ENCODE measurements at regions not wholly inside any gene's neighbourhood (a gene's known extent, or its start where the extent isn't known, plus 50 kb on each side); places are given as distances from the start of the nearest gene placed in this dataset.
"Not testable (repeated sequence)": the region's sequence is repeated elsewhere in the genome, so short reads cannot be mapped to it uniquely, and the experiment has no call there.

DNA sequence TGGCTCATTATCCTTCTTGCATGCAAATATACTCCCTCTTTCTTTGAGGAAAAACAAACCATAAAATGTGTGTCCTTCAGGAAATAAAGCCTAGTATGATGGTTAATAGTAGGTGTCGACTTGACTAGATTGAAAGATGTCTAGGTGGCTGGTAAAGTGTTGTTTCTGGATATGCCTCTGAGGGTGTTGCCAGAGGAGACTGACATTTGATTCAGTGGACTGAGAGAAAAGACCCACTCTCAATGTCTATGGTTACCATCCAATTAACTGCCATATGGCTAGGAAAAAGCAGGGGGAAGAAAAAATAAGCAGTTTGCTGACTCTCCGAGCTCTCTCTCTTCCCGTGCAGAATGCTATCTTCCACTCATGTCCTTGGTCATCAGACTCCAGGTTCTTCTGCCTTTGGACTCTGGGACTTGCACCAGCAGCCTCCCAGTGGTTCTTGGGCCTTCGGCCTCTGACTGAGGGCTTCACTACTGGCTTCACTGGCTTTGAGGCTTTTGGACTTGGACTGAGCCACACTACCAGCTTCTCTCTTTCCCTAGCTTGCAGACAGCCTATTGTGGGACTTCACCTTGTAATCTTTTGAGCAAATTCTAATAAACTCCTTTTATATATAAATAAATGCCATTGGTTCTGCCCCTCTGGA, 532.1 kb upstream of the HTR2C start:
- H3K36me3 ChIP-seq: no peaks in the 10 kb centered on the region
- H3K4me3 ChIP-seq: no peak overlapping the region
- H3K27ac ChIP-seq: no peak overlapping the region
- no peaks in the 10 kb centered on the region for H3K4me1 ChIP-seq
- H3K9me3 ChIP-seq: no peaks in the 10 kb centered on the region
- no peak for TF ChIP-seq Cebpa-rat (IDR thresholded peaks at IDR 0.05)
- H3K4me2 ChIP-seq: no peak overlapping the region
- H3K27me3 ChIP-seq: peaks cover 55% of the 10 kb centered on the region
- H4K20me1 ChIP-seq: no peaks in the 10 kb centered on the region
- no peak overlapping the region for H3K9ac ChIP-seq

GRCh38 chrX:114050075-114050796, 533.6 kb upstream of the HTR2C start:
- no peaks in the 10 kb centered on the region for H3K4me1 ChIP-seq
- no peak overlapping the region for H3K9ac ChIP-seq
- H4K20me1 ChIP-seq: no peaks in the 10 kb centered on the region
- no peaks in the 10 kb centered on the region for H3K36me3 ChIP-seq
- no peak overlapping the region for H3K4me3 ChIP-seq
- no peak overlapping the region for H3K4me2 ChIP-seq
- H3K27me3 ChIP-seq: peaks cover 53% of the 10 kb centered on the region
- no peaks in the 10 kb centered on the region for H3K9me3 ChIP-seq
- no peak for TF ChIP-seq Cebpa-rat (IDR thresholded peaks at IDR 0.05)
- H3K27ac ChIP-seq: no peak overlapping the region

GRCh38 chrX:114049063-114049462, 534.8 kb upstream of the HTR2C start:
- no peaks in the 10 kb centered on the region for H4K20me1 ChIP-seq
- no peak for TF ChIP-seq Cebpa-rat (IDR thresholded peaks at IDR 0.05)
- H3K9ac ChIP-seq: no peak overlapping the region
- no peaks in the 10 kb centered on the region for H3K36me3 ChIP-seq
- no peak overlapping the region for H3K27ac ChIP-seq
- H3K27me3 ChIP-seq: peaks cover 46% of the 10 kb centered on the region
- H3K4me2 ChIP-seq: no peak overlapping the region
- no peaks in the 10 kb centered on the region for H3K4me1 ChIP-seq
- no peak overlapping the region for H3K4me3 ChIP-seq
- H3K9me3 ChIP-seq: no peaks in the 10 kb centered on the region

GRCh38 chrX:114047558-114047957, 536.3 kb upstream of the HTR2C start:
- Histone ChIP-seq H3K27ac (no peak overlapping the region), H3K9me3 (no peaks in the 10 kb centered on the region), H3K4me1 (no peaks in the 10 kb centered on the region), H3K4me2 (no peak overlapping the region), H3K9ac (no peak overlapping the region), H3K4me3 (no peak overlapping the region), H4K20me1 (no peaks in the 10 kb centered on the region), H3K36me3 (no peaks in the 10 kb centered on the region), H3K27me3 (peaks cover 37% of the 10 kb centered on the region)
- TF ChIP-seq Cebpa-rat (IDR thresholded peaks at IDR 0.05): no peak

DNA sequence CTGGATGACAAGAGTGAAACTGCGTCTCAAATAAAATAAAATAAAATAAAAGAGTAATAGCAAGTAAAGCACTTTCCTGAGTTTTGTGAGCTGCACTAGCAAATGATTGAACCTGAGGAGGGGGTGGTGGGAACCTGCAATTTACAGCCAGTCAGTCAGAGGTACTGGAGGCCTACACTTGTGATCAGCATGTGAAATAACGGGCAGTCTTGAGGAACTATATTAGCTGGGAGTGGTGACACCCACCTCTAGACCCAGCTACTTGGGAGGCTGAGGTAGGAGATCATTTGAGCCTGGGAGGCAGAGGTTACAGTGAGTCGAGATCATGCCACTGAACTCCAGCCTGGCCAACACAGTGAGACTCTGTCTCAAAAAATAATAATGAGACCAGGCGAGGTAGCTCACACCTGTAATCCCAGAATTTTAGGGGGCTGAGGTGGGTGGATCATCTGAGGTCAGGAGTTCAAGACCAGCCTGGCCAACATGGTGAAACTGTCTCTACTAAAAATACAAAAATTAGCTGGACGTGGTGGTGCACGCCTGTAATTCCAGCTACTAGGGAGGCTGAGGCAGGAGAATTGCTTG, 537.1 kb upstream of the HTR2C start:
- Histone ChIP-seq H3K9ac (no peak overlapping the region), H3K4me2 (no peak overlapping the region), H3K27ac (no peak overlapping the region), H3K9me3 (no peaks in the 10 kb centered on the region), H3K36me3 (no peaks in the 10 kb centered on the region), H4K20me1 (no peaks in the 10 kb centered on the region), H3K4me1 (no peaks in the 10 kb centered on the region), H3K4me3 (no peak overlapping the region), H3K27me3 (peaks cover 31% of the 10 kb centered on the region)
- TF ChIP-seq Cebpa-rat (IDR thresholded peaks at IDR 0.05): no peak

DNA sequence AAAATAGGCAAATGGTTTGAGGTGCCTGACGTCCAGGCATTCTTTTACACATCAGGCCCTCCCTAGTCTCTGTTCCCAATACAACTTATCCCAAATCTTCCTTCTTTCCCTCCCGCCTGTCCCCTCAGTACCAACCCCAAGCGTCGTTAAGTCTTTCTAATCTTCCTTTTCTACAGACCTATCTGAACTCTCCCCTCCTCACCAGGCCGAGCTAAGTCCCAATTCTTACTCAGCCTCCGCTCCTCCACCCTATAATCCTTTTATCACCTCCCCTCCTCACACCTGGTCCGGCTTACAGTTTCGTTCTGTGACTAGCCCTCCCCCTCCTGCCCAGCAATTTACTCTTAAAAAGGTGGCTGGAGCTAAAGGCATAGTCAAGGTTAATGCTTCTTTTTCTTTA, 542.4 kb upstream of the HTR2C start:
- H3K9ac ChIP-seq, H3K4me1 ChIP-seq, H3K36me3 ChIP-seq, H4K20me1 ChIP-seq, H3K27ac ChIP-seq, H3K9me3 ChIP-seq, H3K4me2 ChIP-seq, H3K4me3 ChIP-seq: not testable (repeated sequence)
- peaks cover 42% of the 10 kb centered on the region for H3K27me3 ChIP-seq

DNA sequence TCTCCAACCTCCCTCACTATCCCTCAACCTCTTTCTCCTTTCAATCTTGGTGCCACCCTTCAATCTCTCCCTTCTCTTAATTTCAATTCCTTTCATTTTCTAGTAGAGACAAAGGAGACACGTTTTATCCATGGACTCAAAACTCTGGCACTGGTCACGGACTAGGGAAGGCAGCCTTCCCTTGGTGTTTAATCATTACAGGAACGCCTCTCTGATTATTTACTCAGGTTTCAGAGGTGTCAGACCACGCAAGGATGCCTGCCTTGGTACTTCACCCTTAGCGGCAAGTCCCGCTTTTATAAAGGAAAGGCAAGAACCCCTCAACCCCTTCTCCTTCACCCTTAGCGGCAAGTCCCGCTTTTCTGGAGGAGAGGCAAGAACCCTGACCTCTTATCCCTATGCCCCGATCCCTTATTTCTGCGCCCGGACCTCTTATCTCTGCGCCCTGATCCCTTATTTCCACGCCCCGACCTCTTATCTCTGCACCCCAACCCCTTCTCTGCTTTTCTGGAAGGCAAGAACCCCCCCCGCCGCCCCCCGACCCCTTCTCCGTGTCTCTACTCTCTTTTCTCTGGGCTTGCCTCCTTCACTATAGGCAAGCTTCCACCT, 543.1 kb upstream of the HTR2C start:
- not testable (repeated sequence) for H4K20me1 ChIP-seq, H3K27ac ChIP-seq, H3K9ac ChIP-seq, H3K4me1 ChIP-seq, H3K4me2 ChIP-seq, H3K36me3 ChIP-seq, H3K4me3 ChIP-seq, H3K9me3 ChIP-seq
- peaks cover 47% of the 10 kb centered on the region for H3K27me3 ChIP-seq

GRCh38 chrX:114040111-114040510, 543.8 kb upstream of the HTR2C start:
- not testable (repeated sequence) for H3K4me2 ChIP-seq, H3K4me1 ChIP-seq, H3K9ac ChIP-seq, H3K9me3 ChIP-seq, H4K20me1 ChIP-seq, H3K36me3 ChIP-seq, H3K27ac ChIP-seq, H3K4me3 ChIP-seq
- peaks cover 51% of the 10 kb centered on the region for H3K27me3 ChIP-seq

GRCh38 chrX:114038358-114038757, 545.5 kb upstream of the HTR2C start:
- no peaks in the 10 kb centered on the region for H4K20me1 ChIP-seq
- TF ChIP-seq Cebpa-rat (IDR thresholded peaks at IDR 0.05): no peak
- H3K4me2 ChIP-seq: no peak overlapping the region
- no peaks in the 10 kb centered on the region for H3K9me3 ChIP-seq
- H3K9ac ChIP-seq: no peak overlapping the region
- H3K4me1 ChIP-seq: no peaks in the 10 kb centered on the region
- no peak overlapping the region for H3K27ac ChIP-seq
- H3K4me3 ChIP-seq: no peak overlapping the region
- H3K27me3 ChIP-seq: peaks cover 53% of the 10 kb centered on the region
- no peaks in the 10 kb centered on the region for H3K36me3 ChIP-seq

- H3K36me3 ChIP-seq: no peaks in the 10 kb centered on the region
- H4K20me1 ChIP-seq: no peaks in the 10 kb centered on the region
- TF ChIP-seq Cebpa-rat (IDR thresholded peaks at IDR 0.05): no peak
- H3K4me3 ChIP-seq: no peak overlapping the region
- peaks cover 54% of the 10 kb centered on the region for H3K27me3 ChIP-seq
- H3K4me2 ChIP-seq: no peak overlapping the region
- H3K27ac ChIP-seq: no peak overlapping the region
- no peaks in the 10 kb centered on the region for H3K9me3 ChIP-seq
- H3K4me1 ChIP-seq: no peaks in the 10 kb centered on the region
- no peak overlapping the region for H3K9ac ChIP-seq
Observed at GRCh38 chrX:114037515-114037914, 546.4 kb upstream of the HTR2C start.
